Right cardiac atrium (tissue), 5 donors: ENCODE measurements at regions not wholly inside any gene's neighbourhood (a gene's known extent, or its start where the extent isn't known, plus 50 kb on each side); places are given as distances from the start of the nearest gene placed in this dataset.
A peak's percentile ranks its signal among the peaks of the same experiment; 100 is the strongest.

ENCODE experiments used
- ATAC-seq, 2 donors: fragments of 200-7000 bp; cut with Tn5 transposase; one replicate each; pipeline versions ENCODE4 v1.8.0 to v1.9.1; 2020; ENCODE audit warnings: moderate library complexity in 2 of 2, mild to moderate bottlenecking in 1 of 2
- DNase-seq, 3 donors: peaks; one replicate each; pipeline ENCODE4 v3.0.0-alpha.2; 2020
- H3K27ac ChIP-seq: one replicate; pipeline ENCODE4 v1.5.1; 2013; ENCODE audit warnings: mild to moderate bottlenecking, low read length, control low read depth, moderate library complexity
- H3K27me3 ChIP-seq: one replicate; pipeline ENCODE4 v1.6.1; 2013; ENCODE audit not compliant: control insufficient read depth, insufficient read depth
- H3K4me1 ChIP-seq: one replicate; pipeline ENCODE4 v1.6.1; 2013; ENCODE audit warnings: low read length; ENCODE audit not compliant: control insufficient read depth, insufficient read depth
- H3K4me3 ChIP-seq: one replicate; pipeline ENCODE4 v1.5.1; 2013; ENCODE audit warnings: low read length, control low read depth
- H3K9me3 ChIP-seq: one replicate; pipeline ENCODE4 v1.6.1; 2013; ENCODE audit warnings: low read length; ENCODE audit not compliant: control insufficient read depth
- WGBS: extraction: QIAGEN DNeasy Blood & Tissue Kit; methylation state at CpG from one replicate; pipeline ENCODE4 v1.1.7; 2013; 5-methylcytosine and 5-hydroxymethylcytosine counted together
- intact Hi-C, 4 donors: fragments of 100-400 bp; cut with DNase I; formaldehyde crosslinking; loops; one replicate each; pipeline versions ENCODE4 v1.11.0 to v1.14.0; 2022 to 2023
- donor health status: healthy with polysubstance abuse.
- donor health status: DM: no; HTN: yes; CAD: no.
- donor health status: DM: no; HTN: no; CAD: no.
- donor health status: DM: no; HTN: yes; CAD: no; lungs with severe emphysema.
- donor health status: DM: yes; HTN: yes; CAD: no.

DNA sequence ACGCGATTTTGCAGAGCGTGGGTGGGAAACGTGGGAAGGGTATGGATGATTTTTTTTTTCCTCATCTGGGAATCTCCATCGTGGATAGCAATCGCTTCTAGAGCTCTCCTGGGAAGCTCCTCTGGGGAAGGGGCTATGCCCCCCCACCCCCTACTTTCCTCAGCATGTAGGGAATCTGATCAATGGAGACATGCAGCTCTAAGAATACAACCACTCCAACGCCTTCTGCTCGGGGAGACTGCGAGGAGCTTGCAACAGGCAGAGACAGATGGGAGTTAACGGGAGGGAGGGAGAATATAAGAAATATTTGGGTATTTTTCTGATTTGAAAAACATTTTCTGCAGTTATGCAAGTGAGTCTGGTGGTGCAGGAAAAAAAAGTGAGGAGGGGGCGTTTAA lies 104.6 kb upstream of the HSD17B12 start:
- no peak for DNase-seq
- peaks cover 6% of the 10 kb centered on the region for H3K4me1 ChIP-seq
- ATAC-seq, result no peak
- no peaks in the 10 kb centered on the region for H3K9me3 ChIP-seq
- WGBS, result 3% methylated on average over 11 of the region's 11 CpGs
- no peaks in the 10 kb centered on the region for H3K27me3 ChIP-seq
- no peak overlapping the region for H3K27ac ChIP-seq
- intact Hi-C loops, result loop anchor here in 1 of 4 donors (10.0 kb wide), 1 partner anchor 269 kb away; no protein-coding TSS in a partner anchor
- H3K4me3 ChIP-seq, result peak overlapping the region; percentile 1

DNA sequence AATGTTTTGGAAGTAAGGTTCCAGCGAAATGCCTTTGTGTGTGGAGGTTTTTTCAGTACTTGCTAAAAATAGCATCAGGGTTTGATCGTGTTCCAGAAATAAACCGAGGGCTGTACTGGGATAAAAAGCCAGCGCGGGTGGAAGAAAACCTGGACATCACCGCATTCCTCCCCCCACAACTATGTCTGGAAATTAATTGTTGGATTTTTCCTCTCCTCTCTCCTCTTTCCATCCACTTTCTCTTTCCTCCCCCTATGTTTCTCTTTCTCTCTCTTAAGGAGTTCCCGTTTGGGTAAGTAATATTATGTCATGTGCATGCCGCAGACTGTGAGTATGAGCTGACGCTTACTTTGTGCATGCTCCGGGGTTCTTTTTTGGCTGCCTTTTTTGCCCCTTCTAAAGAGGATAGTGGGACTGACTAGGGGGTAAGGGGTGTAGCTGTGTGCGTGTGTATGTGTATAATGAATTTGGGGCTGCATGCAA lies 104.2 kb upstream of the HSD17B12 start:
- WGBS, result 5% methylated on average over 11 of the region's 11 CpGs
- intact Hi-C loops, result loop anchor here in 1 of 4 donors (10.0 kb wide), 1 partner anchor 268 kb away; no protein-coding TSS in a partner anchor

DNA sequence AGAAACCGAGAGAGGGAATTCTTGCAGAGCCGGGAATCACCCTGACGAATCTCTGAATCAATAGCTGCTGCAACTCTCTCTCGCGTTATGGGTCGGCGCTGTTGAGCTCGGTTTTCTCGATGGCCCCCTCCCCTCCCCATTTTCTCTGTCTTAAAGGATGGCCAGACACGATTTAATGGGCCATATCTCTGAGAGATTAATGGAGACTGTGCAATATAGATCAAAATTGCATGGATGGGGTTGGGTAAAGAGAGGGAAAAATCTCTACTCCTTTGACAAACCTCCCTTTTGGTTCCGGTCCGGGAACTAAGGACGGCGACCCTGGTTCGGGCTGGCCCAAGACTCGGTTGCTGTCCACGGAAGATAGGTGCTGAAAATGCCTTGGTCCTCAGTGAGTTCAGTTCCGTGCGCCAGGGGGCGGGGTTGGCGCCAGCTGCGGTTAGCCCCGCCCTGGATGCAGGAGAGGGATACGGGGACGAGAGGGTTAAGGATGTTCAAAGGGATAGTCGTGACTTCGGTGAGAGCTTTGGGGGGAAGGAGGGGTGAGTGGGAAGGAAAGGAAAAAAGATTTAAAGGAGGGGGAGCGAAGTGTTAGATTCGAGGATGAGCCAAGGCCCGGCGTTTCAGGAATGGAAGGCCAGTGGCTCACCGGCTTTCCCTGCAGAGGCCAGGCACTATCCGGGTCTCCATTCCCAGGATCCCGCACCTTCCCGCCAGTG lies 103.6 kb upstream of the HSD17B12 start:
- 3% methylated on average over 35 of the region's 35 CpGs for WGBS
- Histone ChIP-seq H3K4me1 (peaks cover 10% of the 10 kb centered on the region), H3K27me3 (no peaks in the 10 kb centered on the region), H3K27ac (no peak overlapping the region), H3K4me3 (peak overlapping the region; percentile 1), H3K9me3 (no peaks in the 10 kb centered on the region)
- intact Hi-C loops, result loop anchor here in 1 of 4 donors (10.0 kb wide), 1 partner anchor 268 kb away; no protein-coding TSS in a partner anchor
- peak; percentile 44 to 73 (median 73) for DNase-seq
- ATAC-seq, result peak in 1 of 2 donors; percentile 48

More for the DNA sequence above, 104.2 kb upstream of the HSD17B12 start:
- Histone ChIP-seq H3K4me3 (peak overlapping the region; percentile 1), H3K4me1 (peaks cover 9% of the 10 kb centered on the region), H3K27ac (no peak overlapping the region), H3K27me3 (no peaks in the 10 kb centered on the region), H3K9me3 (no peaks in the 10 kb centered on the region)
- DNase-seq, result no peak
- ATAC-seq, result no peak

DNA sequence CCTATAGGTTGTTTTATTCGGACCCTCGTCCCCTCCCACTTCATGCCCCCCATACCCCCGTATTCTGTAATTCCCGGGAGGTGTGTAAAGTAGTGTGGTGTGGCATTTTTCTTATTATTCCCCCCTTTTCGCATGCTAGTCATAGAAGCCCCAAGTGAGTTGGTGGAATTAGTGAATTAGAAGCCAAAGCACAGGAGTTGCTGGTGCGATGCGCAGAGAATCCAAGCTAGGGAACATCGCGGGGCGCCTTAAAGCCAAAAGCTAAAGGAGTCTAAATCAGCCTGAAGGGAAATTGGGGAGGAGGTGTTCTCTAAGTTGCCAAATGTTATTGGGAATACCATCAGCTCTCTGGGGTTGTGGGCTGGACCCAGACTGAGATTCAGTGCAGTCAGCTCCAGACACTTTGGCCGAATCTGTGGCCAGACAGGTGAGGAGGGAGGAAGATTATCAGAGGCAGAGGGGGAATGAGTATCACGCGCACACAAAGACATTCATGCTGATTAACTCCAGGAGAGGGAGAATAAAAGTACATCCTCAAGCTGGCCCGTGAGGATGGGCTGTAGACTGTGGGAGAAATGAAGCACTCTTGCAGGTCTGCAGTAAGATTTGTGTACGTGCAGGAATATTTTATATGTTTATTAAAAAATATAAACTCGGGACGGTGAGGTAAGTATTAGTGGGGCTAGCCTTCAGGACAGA lies 102.8 kb upstream of the HSD17B12 start:
- no peak for ATAC-seq
- intact Hi-C loops, result loop anchor here in 1 of 4 donors (10.0 kb wide), 1 partner anchor 267 kb away; no protein-coding TSS in a partner anchor

DNA sequence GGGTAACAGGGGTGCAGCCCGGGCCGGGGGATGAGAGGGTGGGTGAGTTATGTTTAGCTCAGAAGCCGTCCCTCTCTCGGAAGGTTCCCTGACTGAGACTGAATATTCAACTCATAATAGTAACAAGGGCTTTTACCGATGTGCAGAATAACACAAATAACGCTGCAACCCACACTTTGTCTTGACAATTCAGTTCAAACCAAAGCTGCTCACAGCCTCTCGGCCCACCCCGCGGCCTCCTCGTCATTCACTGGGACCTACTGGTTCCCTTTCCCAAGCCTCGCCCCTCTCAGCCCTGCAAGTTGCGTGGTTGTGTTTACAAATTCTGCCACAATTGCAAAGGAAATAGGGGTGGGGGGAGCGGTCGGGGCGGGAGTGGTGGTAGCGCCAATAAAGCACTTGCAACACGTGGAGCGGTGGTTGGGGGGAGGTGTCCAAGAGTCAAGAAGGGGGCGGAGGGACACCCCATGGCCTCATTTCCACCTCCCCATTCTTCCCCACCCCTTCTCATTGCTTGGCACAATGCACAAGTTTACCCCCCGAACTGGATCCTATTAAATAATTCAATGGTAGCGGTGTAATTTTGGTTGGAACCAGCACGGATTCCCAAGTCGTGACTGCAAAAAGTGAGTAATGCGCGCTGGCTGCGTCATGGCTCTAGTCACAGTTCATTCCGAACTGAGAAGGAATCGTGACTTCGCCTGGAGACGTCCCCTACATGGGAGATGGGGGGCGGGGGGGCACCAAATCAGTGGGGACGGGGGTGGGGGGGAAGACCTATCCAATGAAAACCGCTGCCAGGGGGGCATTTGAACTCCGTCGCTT lies 102.0 kb upstream of the HSD17B12 start:
- no peak for ATAC-seq
- H3K9me3 ChIP-seq, result no peaks in the 10 kb centered on the region
- intact Hi-C loops, result loop anchor here in 1 of 4 donors (10.0 kb wide), 1 partner anchor 266 kb away; no protein-coding TSS in a partner anchor
- H3K4me3 ChIP-seq, result peak overlapping the region; percentile 53
- 2% methylated on average over 35 of the region's 35 CpGs for WGBS
- no peak for DNase-seq
- H3K27ac ChIP-seq, result no peak overlapping the region
- H3K27me3 ChIP-seq, result no peaks in the 10 kb centered on the region
- peaks cover 10% of the 10 kb centered on the region for H3K4me1 ChIP-seq

More for the DNA sequence above, 102.8 kb upstream of the HSD17B12 start:
- H3K9me3 ChIP-seq, result no peaks in the 10 kb centered on the region
- H3K4me1 ChIP-seq, result peaks cover 10% of the 10 kb centered on the region
- no peak overlapping the region for H3K4me3 ChIP-seq
- DNase-seq, result no peak
- H3K27ac ChIP-seq, result no peak overlapping the region
- 8% methylated on average over 17 of the region's 17 CpGs for whole genome bisulfite sequencing
- H3K27me3 ChIP-seq, result no peaks in the 10 kb centered on the region

DNA sequence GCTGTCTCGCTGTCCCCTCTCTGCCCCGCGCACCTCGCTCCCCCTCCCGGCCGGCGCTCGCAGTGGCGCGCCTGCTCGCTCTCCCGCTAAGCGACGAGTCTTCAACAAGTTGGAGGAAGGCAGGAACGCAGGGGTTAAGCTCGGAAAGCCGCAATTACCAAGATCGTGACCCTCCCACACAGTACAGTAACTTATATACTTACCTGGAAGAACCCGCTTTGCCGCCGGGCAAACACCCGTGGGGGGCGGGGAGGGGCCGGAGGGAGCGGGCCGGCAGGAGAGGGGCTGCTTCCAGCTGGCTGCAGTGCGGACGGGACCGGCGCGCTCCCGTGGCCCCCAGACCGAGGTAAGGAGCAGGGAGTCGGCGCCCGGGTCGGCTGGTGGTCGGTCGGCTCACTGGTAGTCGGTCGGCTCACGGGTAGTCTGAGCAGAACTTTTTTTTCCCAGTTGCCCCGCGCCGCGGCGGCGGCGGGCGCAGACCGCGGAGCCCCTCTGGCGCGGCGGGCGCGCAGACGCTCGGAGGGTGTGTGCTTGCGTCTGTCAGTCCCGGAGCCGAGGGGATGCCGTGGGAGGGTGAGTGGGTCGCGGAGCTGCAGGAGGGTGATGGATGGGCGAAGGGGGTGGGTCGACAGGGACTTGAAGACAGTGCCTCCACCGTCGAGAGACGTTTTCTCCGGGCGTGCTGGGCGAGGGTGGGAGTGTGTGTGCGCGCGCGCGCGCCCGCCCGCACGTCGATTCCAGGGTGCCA lies 101.2 kb upstream of the HSD17B12 start:
- Histone ChIP-seq H3K27ac (no peak overlapping the region), H3K27me3 (no peaks in the 10 kb centered on the region), H3K4me3 (peak overlapping the region; percentile 53), H3K9me3 (no peaks in the 10 kb centered on the region), H3K4me1 (peaks cover 10% of the 10 kb centered on the region)
- intact Hi-C loops, result loop anchor here in 1 of 4 donors (10.0 kb wide), 1 partner anchor 265 kb away; no protein-coding TSS in a partner anchor
- WGBS, result under 1% methylated on average over 83 of the region's 83 CpGs
- peak in 2 of 3 donors; percentile 56 to 61 for DNase-seq
- ATAC-seq, result peak in 1 of 2 donors; percentile 7

DNA sequence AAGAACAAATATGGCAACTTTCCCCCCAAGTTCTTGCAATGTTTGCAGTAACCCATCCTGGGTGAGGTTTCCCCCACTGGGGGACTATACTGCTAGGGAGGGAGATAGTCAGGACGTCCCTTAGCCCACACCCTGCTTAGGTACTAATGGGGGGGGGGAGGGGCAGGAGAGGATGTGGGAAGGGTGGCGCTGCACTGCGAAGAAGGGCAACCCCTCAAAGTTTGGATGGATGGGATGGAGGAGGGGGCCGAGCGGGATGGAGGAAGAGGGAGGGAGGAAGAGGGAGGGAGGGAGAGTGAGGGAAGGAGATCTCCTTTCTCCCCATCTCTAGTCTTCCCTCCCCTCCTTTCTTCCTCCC lies 100.6 kb upstream of the HSD17B12 start:
- Histone ChIP-seq H3K9me3 (no peaks in the 10 kb centered on the region), H3K27me3 (no peaks in the 10 kb centered on the region), H3K27ac (no peak overlapping the region), H3K4me1 (peaks cover 10% of the 10 kb centered on the region), H3K4me3 (peak overlapping the region; percentile 53)
- 0% methylated on average over 5 of the region's 5 CpGs for WGBS
- ATAC-seq (no peak), DNase-seq (no peak)
- intact Hi-C loops, result loop anchor here in 1 of 4 donors (10.0 kb wide), 1 partner anchor 265 kb away; no protein-coding TSS in a partner anchor

DNA sequence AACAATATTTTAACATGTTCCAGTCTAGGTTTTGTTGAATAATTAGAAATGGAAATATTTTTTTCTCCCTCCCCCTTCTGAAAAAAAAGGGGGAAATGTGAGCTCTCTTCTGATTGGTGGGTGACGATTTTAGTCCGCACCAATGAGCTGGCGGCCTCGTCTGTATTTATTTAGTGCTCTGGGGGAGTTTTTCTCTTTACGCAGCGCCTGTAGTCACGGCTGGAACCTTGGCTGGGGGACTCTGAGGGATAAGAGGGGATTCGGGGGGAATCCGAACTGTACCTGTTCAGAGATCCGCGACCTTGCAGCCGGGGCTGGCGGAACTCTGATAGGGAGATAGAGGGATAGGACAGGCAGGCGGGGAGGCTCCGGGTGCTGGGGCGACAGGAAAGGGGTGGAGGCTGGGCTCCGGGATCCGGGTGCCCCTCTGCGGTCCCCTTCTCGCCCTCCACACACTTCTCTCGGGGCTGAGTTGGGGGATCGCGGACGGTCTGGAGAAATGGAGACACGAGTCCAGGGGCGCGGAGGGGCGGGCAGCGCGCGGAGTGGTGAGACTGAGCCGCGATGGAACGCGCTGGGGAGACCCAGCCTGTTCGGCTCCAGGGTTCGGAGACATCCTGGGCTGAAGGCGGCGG lies 99.7 kb upstream of the HSD17B12 start:
- Histone ChIP-seq H3K4me3 (peak overlapping the region; percentile 49), H3K27me3 (no peaks in the 10 kb centered on the region), H3K27ac (no peak overlapping the region), H3K4me1 (peaks cover 10% of the 10 kb centered on the region), H3K9me3 (no peaks in the 10 kb centered on the region)
- intact Hi-C loops, result no loop called here
- 1% methylated on average over 39 of the region's 39 CpGs for WGBS
- no peak for DNase-seq
- no peak for ATAC-seq

DNA sequence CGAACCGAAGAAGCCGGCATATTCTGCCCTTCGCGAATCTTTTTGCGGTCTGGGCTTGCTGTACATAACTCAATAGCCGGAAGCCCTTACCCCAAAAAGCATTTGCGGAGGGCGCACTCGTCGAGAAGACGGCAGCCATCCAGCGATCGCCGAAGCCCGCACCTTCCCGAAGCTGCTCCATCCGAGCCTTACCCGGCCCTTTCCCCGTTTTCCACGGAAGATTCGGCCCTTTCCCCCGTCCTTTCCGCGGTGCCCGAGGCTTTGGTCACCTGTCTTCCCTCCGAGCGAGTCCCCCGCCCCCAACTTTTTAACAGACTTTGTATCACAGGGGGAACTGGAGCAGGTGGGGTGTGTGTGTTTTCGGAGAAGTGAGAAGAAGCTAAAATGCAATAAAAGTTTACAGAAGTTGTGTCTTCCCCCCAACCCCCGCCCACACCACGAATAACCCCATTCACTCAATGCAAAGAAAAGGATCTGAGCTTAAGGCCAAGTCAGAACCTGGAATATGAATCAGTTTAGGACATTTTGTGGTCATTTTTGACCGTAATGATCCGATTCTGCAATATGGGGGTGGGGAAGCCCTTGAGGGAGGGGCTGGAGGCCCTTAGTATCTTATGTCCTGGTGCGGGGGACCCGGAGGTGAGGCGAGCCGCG lies 99.0 kb upstream of the HSD17B12 start:
- H3K27ac ChIP-seq, result no peak overlapping the region
- H3K27me3 ChIP-seq, result no peaks in the 10 kb centered on the region
- peak overlapping the region; percentile 49 for H3K4me3 ChIP-seq
- intact Hi-C loops, result no loop called here
- DNase-seq (no peak), ATAC-seq (no peak)
- H3K9me3 ChIP-seq, result no peaks in the 10 kb centered on the region
- 1% methylated on average over 39 of the region's 39 CpGs for WGBS
- peaks cover 8% of the 10 kb centered on the region for H3K4me1 ChIP-seq
